HepG2 (cell line): ENCODE measurements at regions not wholly inside any gene's neighbourhood (a gene's known extent, or its start where the extent isn't known, plus 50 kb on each side); places are given as distances from the start of the nearest gene placed in this dataset.

ENCODE experiments used
- BCL6 ChIP-seq: IDR thresholded peaks from 2 replicates; pipeline ENCODE4 v1.6.1; 2016; ENCODE audit warnings: missing genetic modification reagents, missing compliant biosample characterization
- CEBPB ChIP-seq: IDR thresholded peaks from 2 replicates; pipeline ENCODE4 v1.6.1; 2011; ENCODE audit warnings: low read depth, low read length, improper control_type of control experiment, borderline replicate concordance
- DPF2 ChIP-seq: sonication (generic); formaldehyde crosslinking; IDR thresholded peaks from 2 replicates; pipeline ENCODE4 v1.4.0; 2020; ENCODE audit warnings: mild to moderate bottlenecking, low read depth, missing genetic modification reagents, borderline replicate concordance
- EHMT2 ChIP-seq: fragments of 200-600 bp; sonication (generic); IDR thresholded peaks from 2 replicates; pipeline ENCODE4 v1.7.0; 2017; ENCODE audit warnings: antibody characterized with exemption, low read depth, low read length, borderline replicate concordance
- FOXP1 ChIP-seq, 2 experiments: fragments of 450-650 bp in 1 of 2; IDR thresholded peaks; 2 replicates each; pipeline ENCODE4 v1.6.1; 2017 to 2018; ENCODE audit warnings: antibody characterized with exemption in 1 of 2
- GABPB1 ChIP-seq: IDR thresholded peaks from 2 replicates; pipeline ENCODE4 v1.6.1; 2016; ENCODE audit warnings: mild to moderate bottlenecking, missing genetic modification reagents, moderate library complexity, missing compliant biosample characterization
- GATA4 ChIP-seq: sonication (generic); IDR thresholded peaks from 2 replicates; pipeline ENCODE4 v1.6.1; 2016; ENCODE audit warnings: antibody characterized with exemption, low read depth, borderline replicate concordance
- HNF4A ChIP-seq: sonication (generic); formaldehyde crosslinking; IDR thresholded peaks from 2 replicates; pipeline ENCODE4 v1.4.0; 2020; ENCODE audit warnings: missing genetic modification reagents
- ISL2 ChIP-seq: sonication (generic); formaldehyde crosslinking; IDR thresholded peaks from 2 replicates; pipeline ENCODE4 v1.5.0; 2020; ENCODE audit warnings: missing genetic modification reagents
- MEF2D ChIP-seq: sonication (generic); formaldehyde crosslinking; IDR thresholded peaks from 2 replicates; pipeline ENCODE4 v1.5.1; 2020; ENCODE audit warnings: mild to moderate bottlenecking, missing genetic modification reagents
- NPAS2 ChIP-seq: sonication (generic); formaldehyde crosslinking; IDR thresholded peaks from 2 replicates; pipeline ENCODE4 v1.8.0; 2022; ENCODE audit warnings: mild to moderate bottlenecking, missing genetic modification reagents, borderline replicate concordance
- RARA ChIP-seq: IDR thresholded peaks from 2 replicates; pipeline ENCODE4 v1.6.1; 2016; ENCODE audit warnings: missing genetic modification reagents, missing compliant biosample characterization
- SIX1 ChIP-seq: sonication (generic); formaldehyde crosslinking; IDR thresholded peaks from 2 replicates; pipeline ENCODE4 v1.4.0; 2020; ENCODE audit warnings: missing genetic modification reagents, borderline replicate concordance
- TEAD3 ChIP-seq: optimal IDR thresholded peaks from 2 replicates; pipeline ENCODE3; 2016; ENCODE audit warnings: borderline replicate concordance
- ZFP82 ChIP-seq: sonication (generic); formaldehyde crosslinking; IDR thresholded peaks from 2 replicates; pipeline ENCODE4 v1.5.1; 2020; ENCODE audit warnings: mild to moderate bottlenecking, missing genetic modification reagents, borderline replicate concordance
- ZNF232 ChIP-seq: sonication (generic); formaldehyde crosslinking; IDR thresholded peaks from 2 replicates; pipeline ENCODE4 v1.4.0; 2020; ENCODE audit warnings: missing genetic modification reagents, borderline replicate concordance
- ZNF296 ChIP-seq: sonication (generic); formaldehyde crosslinking; conservative IDR thresholded peaks from 2 replicates; pipeline ENCODE4 v1.5.0; 2020; ENCODE audit warnings: mild to moderate bottlenecking, missing genetic modification reagents
- ZNF30 ChIP-seq: sonication (generic); formaldehyde crosslinking; IDR thresholded peaks from 2 replicates; pipeline ENCODE4 v1.5.0; 2020; ENCODE audit warnings: mild to moderate bottlenecking, missing genetic modification reagents
- ZNF550 ChIP-seq: sonication (generic); formaldehyde crosslinking; IDR thresholded peaks from 2 replicates; pipeline ENCODE4 v1.4.0; 2020; ENCODE audit warnings: mild to moderate bottlenecking, missing genetic modification reagents, borderline replicate concordance
- ZNF589 ChIP-seq: sonication (generic); formaldehyde crosslinking; conservative IDR thresholded peaks from 2 replicates; pipeline ENCODE4 v1.8.0; 2022; ENCODE audit warnings: mild to moderate bottlenecking, moderate library complexity, missing genetic modification reagents
- ZNF616 ChIP-seq: sonication (generic); formaldehyde crosslinking; IDR thresholded peaks from 2 replicates; pipeline ENCODE4 v1.5.0; 2020; ENCODE audit warnings: low read depth, mild to moderate bottlenecking, missing genetic modification reagents
- ZNF672 ChIP-seq: sonication (generic); formaldehyde crosslinking; IDR thresholded peaks from 2 replicates; pipeline ENCODE4 v1.8.1; 2022; ENCODE audit warnings: missing genetic modification reagents
- ZSCAN31 ChIP-seq: sonication (generic); formaldehyde crosslinking; IDR thresholded peaks from 2 replicates; pipeline ENCODE4 v1.5.0; 2020; ENCODE audit warnings: low read depth, mild to moderate bottlenecking, missing genetic modification reagents
- TF ChIP-seq, protein P1 (sequence below): sonication (generic); formaldehyde crosslinking; IDR thresholded peaks from 2 replicates; pipeline ENCODE4 v1.4.0; 2020; ENCODE audit warnings: missing genetic modification reagents
- TF ChIP-seq, protein P2 (sequence below), 2 experiments: fragments of 450-650 bp in 1 of 2; sonication (generic) in 1 of 2; formaldehyde crosslinking; IDR thresholded peaks; 2 replicates each; pipeline versions ENCODE4 v1.5.0 to v1.8.0; 2020 to 2022; ENCODE audit warnings: mild to moderate bottlenecking in 1 of 2, missing genetic modification reagents in 1 of 2
- TF ChIP-seq, protein P3 (sequence below): sonication (generic); formaldehyde crosslinking; IDR thresholded peaks from 2 replicates; pipeline ENCODE4 v1.5.1; 2020; ENCODE audit warnings: missing genetic modification reagents, mild to moderate bottlenecking, borderline replicate concordance

DNA sequence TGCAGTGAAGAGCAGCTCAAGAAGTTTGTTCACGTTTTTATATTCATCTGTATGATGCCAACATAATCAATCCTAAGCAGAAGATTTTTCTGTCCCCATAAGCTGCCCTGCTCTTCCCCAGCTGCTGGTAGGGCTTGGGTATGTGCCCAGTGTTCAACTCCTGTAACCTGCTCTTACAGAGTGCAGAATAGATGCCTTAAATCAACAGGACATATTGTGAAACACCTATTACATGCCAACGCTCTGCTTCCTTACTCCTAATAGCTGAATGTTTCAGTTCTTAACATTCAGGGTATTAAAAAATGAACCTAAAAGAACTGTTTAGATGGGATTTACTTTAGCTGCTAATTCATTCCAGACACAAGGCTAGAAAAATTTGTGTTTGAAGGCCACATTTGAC, 190.9 kb downstream of the HS3ST3A1 start (continued):
- TF ChIP-seq SIX1 (CRISPR knock-in tag): peak; percentile 48; the same call in 1 of the 2 replicates
- peak; percentile 82 for TF ChIP-seq DPF2 (CRISPR knock-in tag)
- TF ChIP-seq ZNF232: no peak
- no peak for TF ChIP-seq ZNF296 (CRISPR knock-in tag)
- no peak for TF ChIP-seq ZSCAN31 (CRISPR knock-in tag)
- TF ChIP-seq, protein P1, sequence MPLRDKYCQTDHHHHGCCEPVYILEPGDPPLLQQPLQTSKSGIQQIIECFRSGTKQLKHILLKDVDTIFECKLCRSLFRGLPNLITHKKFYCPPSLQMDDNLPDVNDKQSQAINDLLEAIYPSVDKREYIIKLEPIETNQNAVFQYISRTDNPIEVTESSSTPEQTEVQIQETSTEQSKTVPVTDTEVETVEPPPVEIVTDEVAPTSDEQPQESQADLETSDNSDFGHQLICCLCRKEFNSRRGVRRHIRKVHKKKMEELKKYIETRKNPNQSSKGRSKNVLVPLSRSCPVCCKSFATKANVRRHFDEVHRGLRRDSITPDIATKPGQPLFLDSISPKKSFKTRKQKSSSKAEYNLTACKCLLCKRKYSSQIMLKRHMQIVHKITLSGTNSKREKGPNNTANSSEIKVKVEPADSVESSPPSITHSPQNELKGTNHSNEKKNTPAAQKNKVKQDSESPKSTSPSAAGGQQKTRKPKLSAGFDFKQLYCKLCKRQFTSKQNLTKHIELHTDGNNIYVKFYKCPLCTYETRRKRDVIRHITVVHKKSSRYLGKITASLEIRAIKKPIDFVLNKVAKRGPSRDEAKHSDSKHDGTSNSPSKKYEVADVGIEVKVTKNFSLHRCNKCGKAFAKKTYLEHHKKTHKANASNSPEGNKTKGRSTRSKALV: no peak
- TF ChIP-seq ZNF589 (CRISPR knock-in tag): 0 out of 2 replicates have a peak, but pooled peaks have one; percentile 33
- peak; percentile 22; the same call in 1 of the 2 replicates for TF ChIP-seq GABPB1 (CRISPR knock-in tag)
- TF ChIP-seq EHMT2: no peak
- TF ChIP-seq MEF2D (CRISPR knock-in tag): 0 out of 2 replicates have a peak, but pooled peaks have one; percentile 17
- peak; percentile 40; the same call in 1 of the 2 replicates for TF ChIP-seq BCL6 (CRISPR knock-in tag)
- TF ChIP-seq ZNF616 (CRISPR knock-in tag): no peak
- TF ChIP-seq, protein P2, sequence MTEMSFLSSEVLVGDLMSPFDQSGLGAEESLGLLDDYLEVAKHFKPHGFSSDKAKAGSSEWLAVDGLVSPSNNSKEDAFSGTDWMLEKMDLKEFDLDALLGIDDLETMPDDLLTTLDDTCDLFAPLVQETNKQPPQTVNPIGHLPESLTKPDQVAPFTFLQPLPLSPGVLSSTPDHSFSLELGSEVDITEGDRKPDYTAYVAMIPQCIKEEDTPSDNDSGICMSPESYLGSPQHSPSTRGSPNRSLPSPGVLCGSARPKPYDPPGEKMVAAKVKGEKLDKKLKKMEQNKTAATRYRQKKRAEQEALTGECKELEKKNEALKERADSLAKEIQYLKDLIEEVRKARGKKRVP (CRISPR knock-in tag; IDR thresholded peaks at IDR 0.05): peak in 1 of 2 experiments; percentile 70; a peak in 2 of 4 replicates
- TF ChIP-seq ISL2: peak; percentile 42
- peak; percentile 52 for TF ChIP-seq TEAD3
- no peak for TF ChIP-seq ZNF672 (CRISPR knock-in tag)
- TF ChIP-seq HNF4A: peak; percentile 50
- peak; percentile 32; the same call in 1 of the 2 replicates for TF ChIP-seq GATA4
- TF ChIP-seq FOXP1 (IDR thresholded peaks at IDR 0.05): no peak
- TF ChIP-seq FOXP1 (CRISPR knock-in tag; IDR thresholded peaks at IDR 0.05): peak; percentile 32; the same call in 1 of the 2 replicates
- TF ChIP-seq, protein P3, sequence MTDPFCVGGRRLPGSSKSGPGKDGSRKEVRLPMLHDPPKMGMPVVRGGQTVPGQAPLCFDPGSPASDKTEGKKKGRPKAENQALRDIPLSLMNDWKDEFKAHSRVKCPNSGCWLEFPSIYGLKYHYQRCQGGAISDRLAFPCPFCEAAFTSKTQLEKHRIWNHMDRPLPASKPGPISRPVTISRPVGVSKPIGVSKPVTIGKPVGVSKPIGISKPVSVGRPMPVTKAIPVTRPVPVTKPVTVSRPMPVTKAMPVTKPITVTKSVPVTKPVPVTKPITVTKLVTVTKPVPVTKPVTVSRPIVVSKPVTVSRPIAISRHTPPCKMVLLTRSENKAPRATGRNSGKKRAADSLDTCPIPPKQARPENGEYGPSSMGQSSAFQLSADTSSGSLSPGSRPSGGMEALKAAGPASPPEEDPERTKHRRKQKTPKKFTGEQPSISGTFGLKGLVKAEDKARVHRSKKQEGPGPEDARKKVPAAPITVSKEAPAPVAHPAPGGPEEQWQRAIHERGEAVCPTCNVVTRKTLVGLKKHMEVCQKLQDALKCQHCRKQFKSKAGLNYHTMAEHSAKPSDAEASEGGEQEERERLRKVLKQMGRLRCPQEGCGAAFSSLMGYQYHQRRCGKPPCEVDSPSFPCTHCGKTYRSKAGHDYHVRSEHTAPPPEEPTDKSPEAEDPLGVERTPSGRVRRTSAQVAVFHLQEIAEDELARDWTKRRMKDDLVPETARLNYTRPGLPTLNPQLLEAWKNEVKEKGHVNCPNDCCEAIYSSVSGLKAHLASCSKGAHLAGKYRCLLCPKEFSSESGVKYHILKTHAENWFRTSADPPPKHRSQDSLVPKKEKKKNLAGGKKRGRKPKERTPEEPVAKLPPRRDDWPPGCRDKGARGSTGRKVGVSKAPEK (CRISPR knock-in tag): 0 out of 2 replicates have a peak, but pooled peaks have one; percentile 59
- TF ChIP-seq ZNF30 (CRISPR knock-in tag): no peak
- 0 out of 2 replicates have a peak, but pooled peaks have one; percentile 62 for TF ChIP-seq ZFP82
- peak; percentile 53 for TF ChIP-seq RARA
- TF ChIP-seq ZNF550 (CRISPR knock-in tag): no peak
- TF ChIP-seq NPAS2: no peak
- TF ChIP-seq CEBPB: peak; percentile 90
